CD4-positive, alpha-beta T cell treated with Interleukin-4 for 1 hour (primary cell): ENCODE measurements at regions not wholly inside any gene's neighbourhood (a gene's known extent, or its start where the extent isn't known, plus 50 kb on each side); places are given as distances from the start of the nearest gene placed in this dataset.
"Not testable (repeated sequence)": the region's sequence is repeated elsewhere in the genome, so short reads cannot be mapped to it uniquely, and the experiment has no call there.

Source experiments
- DNase-seq, 2 donors: peaks; one replicate each; pipeline ENCODE4 v3.0.0-alpha.2; 2020 to 2022

GRCh38 chr14:22491683-22492621 is 97.1 kb downstream of the DAD1 start:
- DNase-seq = peak; percentile 61 to 72

GRCh38 chr14:22491053-22491452 is 98.0 kb downstream of the DAD1 start:
- DNase-seq = not testable (repeated sequence)

- DNase-seq = no peak
Observed at GRCh38 chr14:22489957-22490950, 98.8 kb downstream of the DAD1 start.

- no peak for DNase-seq
Observed at GRCh38 chr14:22489244-22489545, 99.8 kb downstream of the DAD1 start.

DNA sequence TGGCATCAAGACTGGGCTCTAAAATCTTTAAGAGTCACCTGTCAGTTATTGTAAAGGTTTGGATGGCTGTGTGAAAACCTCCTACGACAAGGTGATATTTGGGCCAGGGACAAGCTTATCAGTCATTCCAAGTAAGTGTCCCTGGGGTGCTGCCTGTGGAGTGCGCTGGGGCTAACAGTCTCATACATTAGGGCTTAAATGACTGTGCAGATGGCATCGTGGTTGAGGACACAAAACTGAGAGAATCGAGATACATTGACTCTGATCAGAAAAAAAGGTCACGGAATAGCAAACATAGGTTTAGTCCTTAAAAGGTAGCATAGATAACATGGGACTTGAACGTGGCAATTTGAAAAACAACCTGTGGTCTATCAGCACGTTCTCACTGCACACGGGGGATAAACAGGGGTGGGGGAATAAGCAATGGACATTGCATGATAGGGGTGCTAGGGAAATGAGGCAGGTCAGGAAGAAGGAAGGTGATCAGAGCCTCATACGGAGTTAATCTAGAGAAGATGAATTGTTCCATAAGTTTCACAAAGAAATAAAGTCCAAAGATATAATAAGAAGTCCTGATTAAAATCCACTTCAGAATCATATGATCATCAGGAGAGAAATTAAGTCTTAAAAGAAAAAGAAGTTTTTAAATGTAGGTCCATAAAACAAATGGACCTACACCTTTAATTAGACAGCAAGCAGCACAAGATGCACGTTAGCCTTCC is 100.3 kb downstream of the DAD1 start:
- no peak for DNase-seq

DNA sequence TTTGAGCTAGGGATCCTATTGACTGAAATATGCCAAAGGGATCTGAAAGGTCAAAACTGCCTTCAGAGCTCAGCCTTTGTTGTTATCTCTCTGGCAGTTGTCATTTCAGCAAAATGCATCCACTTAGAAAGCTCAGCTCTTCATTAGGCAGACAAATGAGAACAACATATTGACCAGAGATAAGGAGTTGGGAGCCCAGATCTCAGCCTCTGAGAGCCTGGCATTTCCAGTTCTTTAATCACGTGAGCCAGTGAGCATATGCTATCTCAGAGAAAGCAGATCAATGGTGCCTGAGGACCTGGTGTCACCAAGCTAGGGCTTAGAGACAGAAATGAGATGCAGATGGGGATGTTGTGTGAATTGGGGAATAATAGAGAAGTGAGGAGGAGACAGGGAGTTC is 101.1 kb downstream of the DAD1 start:
- DNase-seq = no peak

GRCh38 chr14:22487401-22487800 is 101.6 kb downstream of the DAD1 start:
- no peak for DNase-seq

DNA sequence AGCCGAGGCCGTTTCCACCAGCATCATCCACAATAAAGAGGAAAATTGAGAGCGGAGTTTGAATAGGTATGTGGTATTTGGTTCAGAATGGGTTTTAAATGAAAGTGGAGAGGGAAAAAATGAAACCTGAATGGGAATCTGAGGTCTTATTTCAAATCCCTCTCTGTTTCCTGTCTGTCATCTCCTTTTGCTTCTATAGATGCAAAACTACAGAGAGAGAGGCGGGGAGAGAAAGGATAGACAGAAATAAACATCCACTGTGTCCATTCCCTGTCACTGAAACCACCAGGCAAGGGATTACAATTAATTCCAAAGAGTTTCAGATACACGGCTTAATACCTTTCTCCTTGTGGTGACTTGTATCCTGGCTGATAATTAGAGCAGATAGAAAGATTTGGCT is 102.3 kb downstream of the DAD1 start:
- no peak for DNase-seq

- DNase-seq = no peak
Observed at GRCh38 chr14:22485649-22486048, 103.4 kb downstream of the DAD1 start.

DNA sequence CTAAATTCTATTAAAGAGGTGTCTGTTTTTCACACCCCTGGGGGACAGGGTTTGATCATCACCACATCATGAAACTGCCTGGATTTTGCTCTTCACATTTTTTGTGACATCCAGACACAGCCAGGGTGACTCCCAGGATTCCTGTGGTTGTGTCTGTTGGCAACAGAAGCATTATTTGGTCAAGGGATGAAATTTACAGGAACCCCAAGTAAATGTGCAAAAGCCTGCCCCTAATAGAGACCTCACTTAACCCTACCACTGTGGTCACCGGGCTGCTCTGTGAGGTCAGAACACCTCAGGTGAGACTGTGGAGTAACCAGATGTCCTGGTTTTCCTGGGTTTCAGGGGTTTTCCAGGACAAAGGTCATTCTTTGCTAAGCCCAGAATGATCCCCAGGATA is 103.8 kb downstream of the DAD1 start:
- no peak for DNase-seq

DNA sequence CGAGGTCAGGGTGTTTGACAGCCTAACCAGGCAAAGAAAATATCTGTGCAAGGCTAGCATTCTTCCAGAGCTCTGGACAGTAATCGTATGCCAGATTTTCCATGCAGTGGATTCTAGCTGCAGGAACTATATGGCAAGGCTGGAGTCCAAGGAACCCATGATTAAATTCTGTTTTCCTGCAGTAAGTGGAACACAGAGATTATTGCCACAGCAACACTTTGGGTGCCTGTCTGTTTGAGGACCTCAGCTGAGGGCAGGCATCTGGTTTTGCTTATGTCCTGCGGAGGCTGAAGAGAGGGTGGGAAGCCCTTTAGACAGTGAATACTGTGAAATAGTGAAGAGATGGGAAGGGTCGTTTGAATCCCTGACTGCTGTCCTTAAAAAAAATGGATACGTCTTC is 104.4 kb downstream of the DAD1 start:
- no peak for DNase-seq

GRCh38 chr14:22483863-22484593 is 105.0 kb downstream of the DAD1 start:
- no peak for DNase-seq

- DNase-seq = no peak
Observed at GRCh38 chr14:22482782-22483553, 106.1 kb downstream of the DAD1 start.

GRCh38 chr14:22482085-22482694 is 106.8 kb downstream of the DAD1 start:
- DNase-seq = no peak

GRCh38 chr14:22481546-22481945 is 107.5 kb downstream of the DAD1 start:
- no peak for DNase-seq

DNA sequence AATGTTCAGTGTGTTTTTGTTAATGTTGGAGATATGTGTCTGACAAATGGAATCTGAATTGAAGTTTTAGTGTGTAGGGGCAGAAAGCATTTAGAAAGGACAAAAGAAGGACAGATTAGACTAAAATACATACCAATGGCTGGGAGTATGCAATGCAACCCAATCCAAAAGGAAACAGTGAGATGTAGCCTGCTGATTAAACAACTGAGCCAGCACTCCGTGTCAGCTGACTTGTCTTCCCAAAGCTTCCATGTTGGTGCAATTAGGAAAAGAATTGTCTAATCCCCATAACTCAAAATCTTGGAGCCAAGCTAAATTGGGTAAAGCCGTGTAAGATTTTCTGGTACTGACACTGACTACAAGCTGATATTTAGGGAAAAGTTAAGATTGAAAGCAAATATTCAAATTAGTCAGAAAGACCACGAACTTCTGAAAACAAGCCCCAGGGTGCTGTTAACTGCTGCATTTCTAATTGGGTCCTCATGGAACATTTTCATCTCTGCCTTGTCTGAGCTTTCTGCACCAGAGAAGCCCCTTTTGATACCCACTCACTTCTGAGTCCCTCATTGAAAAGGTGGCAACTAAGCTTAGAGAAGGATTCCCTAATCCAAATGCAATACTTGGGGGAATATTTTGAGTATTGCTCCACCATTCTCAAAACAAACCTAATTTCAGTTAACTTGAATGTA is 109.1 kb downstream of the DAD1 start:
- DNase-seq = no peak

GRCh38 chr14:22479132-22479531 is 109.9 kb downstream of the DAD1 start:
- no peak for DNase-seq

- DNase-seq = no peak
Observed at GRCh38 chr14:22478670-22479069, 110.4 kb downstream of the DAD1 start.

GRCh38 chr14:22478247-22478646 is 110.8 kb downstream of the DAD1 start:
- no peak for DNase-seq

GRCh38 chr14:22477569-22478194 is 111.3 kb downstream of the DAD1 start:
- no peak for DNase-seq
